DND-41 (cell line): ENCODE measurements at regions not wholly inside any gene's neighbourhood (a gene's known extent, or its start where the extent isn't known, plus 50 kb on each side); places are given as distances from the start of the nearest gene placed in this dataset.

Experiments
- ATAC-seq: fragments of 200-7000 bp; cut with Tn5 transposase; 3 replicates; pipeline ENCODE4 v1.9.1; 2021; ENCODE audit warnings: low read depth; ENCODE audit not compliant: insufficient read depth
- DNase-seq: peaks from one replicate; pipeline ENCODE4 v3.0.0-alpha.2; 2020
- H2AFZ ChIP-seq: 2 replicates; pipeline ENCODE4 v1.6.0; 2012; ENCODE audit warnings: low read depth, low read length
- H3K27ac ChIP-seq: 2 replicates; pipeline ENCODE4 v1.5.1; 2012; ENCODE audit warnings: low read length, inconsistent platforms
- H3K27me3 ChIP-seq: fragments of 200-600 bp; sonication (generic); 2 replicates; pipeline ENCODE4 v1.6.0; 2012; ENCODE audit warnings: low read length, mild to moderate bottlenecking, inconsistent platforms; ENCODE audit not compliant: insufficient read depth, poor library complexity
- H3K36me3 ChIP-seq: 2 replicates; pipeline ENCODE4 v1.5.1; 2012; ENCODE audit warnings: low read length, inconsistent platforms; ENCODE audit not compliant: insufficient read depth
- H3K4me1 ChIP-seq: 2 replicates; pipeline ENCODE4 v1.5.1; 2012; ENCODE audit warnings: mild to moderate bottlenecking, low read length; ENCODE audit not compliant: insufficient read depth
- H3K4me2 ChIP-seq: 2 replicates; pipeline ENCODE4 v1.6.0; 2012; ENCODE audit warnings: mild to moderate bottlenecking, moderate library complexity, low read length, inconsistent platforms; ENCODE audit not compliant: insufficient read depth
- H3K4me3 ChIP-seq, 2 experiments: fragments of 200-600 bp in 1 of 2; shearing (Covaris generic) in 1 of 2; 2 replicates each; pipeline ENCODE4 v1.5.1; 2012 to 2016; ENCODE audit warnings: inconsistent platforms in 2 of 2, low read length in 2 of 2, mild to moderate bottlenecking in 2 of 2, low read depth in 1 of 2, moderate library complexity in 1 of 2
- H3K79me2 ChIP-seq: 2 replicates; pipeline ENCODE4 v1.6.0; 2012; ENCODE audit warnings: low read length, inconsistent platforms; ENCODE audit not compliant: insufficient read depth
- H3K9ac ChIP-seq: 2 replicates; pipeline ENCODE4 v1.6.0; 2012; ENCODE audit warnings: low read depth, mild to moderate bottlenecking, inconsistent platforms, low read length, moderate library complexity
- H3K9me3 ChIP-seq: 2 replicates; pipeline ENCODE4 v1.5.1; 2012; ENCODE audit warnings: low read length, moderate library complexity, mild to moderate bottlenecking, inconsistent platforms; ENCODE audit not compliant: insufficient read depth, severe bottlenecking
- H4K20me1 ChIP-seq: 2 replicates; pipeline ENCODE4 v1.6.0; 2012; ENCODE audit warnings: low read length; ENCODE audit not compliant: insufficient read depth
- CTCF ChIP-seq: IDR thresholded peaks from 2 replicates; pipeline ENCODE4 v1.5.1; 2012; ENCODE audit warnings: borderline replicate concordance, low read length, moderate library complexity, mild to moderate bottlenecking; ENCODE audit not compliant: poor library complexity, severe bottlenecking; ENCODE audit errors: extremely low read depth
- EZH2 ChIP-seq: IDR thresholded peaks from 3 replicates; pipeline ENCODE4 v1.6.1; 2012; ENCODE audit warnings: borderline replicate concordance, low read depth, mild to moderate bottlenecking, moderate library complexity, low read length, inconsistent platforms; ENCODE audit not compliant: severe bottlenecking

GRCh38 chr9:75570538-75570937, 319.9 kb upstream of the PCSK5 start:
- Histone ChIP-seq H3K9ac (no peak overlapping the region), H3K36me3 (no peaks in the 10 kb centered on the region), H3K27ac (no peak overlapping the region), H2AFZ (no peak overlapping the region), H3K9me3 (no peaks in the 10 kb centered on the region), H3K4me2 (no peak overlapping the region), H3K4me3 (no peak overlapping the region), H4K20me1 (no peaks in the 10 kb centered on the region), H3K27me3 (no peaks in the 10 kb centered on the region), H3K79me2 (no peaks in the 10 kb centered on the region), H3K4me1 (no peaks in the 10 kb centered on the region)
- DNase-seq (no peak), ATAC-seq (no peak)
- no peak for TF ChIP-seq CTCF
- TF ChIP-seq EZH2 = no peak

- no peak for ATAC-seq
- Histone ChIP-seq H3K4me3 (no peak overlapping the region), H3K79me2 (no peaks in the 10 kb centered on the region), H4K20me1 (no peaks in the 10 kb centered on the region), H3K36me3 (no peaks in the 10 kb centered on the region), H3K4me2 (no peak overlapping the region), H3K4me1 (no peaks in the 10 kb centered on the region), H3K9ac (no peak overlapping the region), H3K27me3 (peaks cover 2% of the 10 kb centered on the region), H2AFZ (no peak overlapping the region), H3K9me3 (no peaks in the 10 kb centered on the region), H3K27ac (no peak overlapping the region)
- no peak for DNase-seq
- no peak for TF ChIP-seq EZH2
Measured at GRCh38 chr9:75574569-75574968, 315.9 kb upstream of the PCSK5 start.

- TF ChIP-seq CTCF (no peak), EZH2 (no peak)
- Histone ChIP-seq H3K4me3 (no peak overlapping the region), H3K4me2 (no peak overlapping the region), H3K4me1 (no peaks in the 10 kb centered on the region), H2AFZ (no peak overlapping the region), H3K9ac (no peak overlapping the region), H3K79me2 (no peaks in the 10 kb centered on the region), H3K27me3 (peaks cover 2% of the 10 kb centered on the region), H3K9me3 (no peaks in the 10 kb centered on the region), H3K27ac (no peak overlapping the region), H3K36me3 (no peaks in the 10 kb centered on the region), H4K20me1 (no peaks in the 10 kb centered on the region)
- DNase-seq = no peak
- ATAC-seq = no peak
Measured at GRCh38 chr9:75582870-75583269, 307.6 kb upstream of the PCSK5 start.

- ATAC-seq (no peak), DNase-seq (no peak)
- Histone ChIP-seq H3K4me3 (no peak overlapping the region), H3K4me1 (no peaks in the 10 kb centered on the region), H3K9me3 (no peaks in the 10 kb centered on the region), H3K27ac (no peak overlapping the region), H3K4me2 (no peak overlapping the region), H3K27me3 (no peaks in the 10 kb centered on the region), H3K9ac (no peak overlapping the region), H2AFZ (no peak overlapping the region), H4K20me1 (no peaks in the 10 kb centered on the region), H3K36me3 (no peaks in the 10 kb centered on the region), H3K79me2 (no peaks in the 10 kb centered on the region)
- TF ChIP-seq CTCF (peak; percentile 30), EZH2 (no peak)
Measured at GRCh38 chr9:75588808-75589207, 301.7 kb upstream of the PCSK5 start.
